Ascending aorta (tissue), 2 donors: ENCODE measurements at regions not wholly inside any gene's neighbourhood (a gene's known extent, or its start where the extent isn't known, plus 50 kb on each side); places are given as distances from the start of the nearest gene placed in this dataset.

Source experiments
- DNase-seq, 2 donors: peaks; one replicate each; pipeline ENCODE4 v3.0.0-alpha.2; 2019; ENCODE audit warnings: low spot score in 2 of 2
- H3K27ac ChIP-seq, 2 donors: fragments of 200-600 bp; sonication (generic); one replicate each; pipeline ENCODE4 v1.5.1; 2016 to 2017; ENCODE audit warnings: mild to moderate bottlenecking in 1 of 2
- H3K27me3 ChIP-seq: fragments of 200-600 bp; sonication (generic); one replicate; pipeline ENCODE4 v1.5.1; 2017
- H3K36me3 ChIP-seq, 2 donors: fragments of 200-600 bp; sonication (generic); one replicate each; pipeline ENCODE4 v1.5.1; 2016
- H3K4me1 ChIP-seq, 2 donors: fragments of 200-600 bp; sonication (generic); one replicate each; pipeline ENCODE4 v1.5.1; 2016 to 2017; ENCODE audit warnings: mild to moderate bottlenecking in 1 of 2
- H3K4me3 ChIP-seq, 2 donors: fragments of 200-600 bp; sonication (generic); one replicate each; pipeline ENCODE4 v1.5.1; 2016 to 2017; ENCODE audit warnings: mild to moderate bottlenecking in 1 of 2
- H3K9me3 ChIP-seq, 2 donors: fragments of 200-600 bp; sonication (generic); one replicate each; pipeline ENCODE4 v1.5.1; 2016
- CTCF ChIP-seq, 3 experiments: fragments of 200-600 bp in 2 of 3; fragments of 450-650 bp in 1 of 3; sonication (generic) in 2 of 3; IDR thresholded peaks; one replicate each; pipeline ENCODE4 v1.5.1; 2016 to 2019; ENCODE audit warnings: antibody characterized with exemption in 3 of 3, mild to moderate bottlenecking in 1 of 3, moderate library complexity in 1 of 3
- intact Hi-C: fragments of 100-400 bp; cut with DNase I; formaldehyde crosslinking; loops from one replicate; pipeline ENCODE4 v1.15.1; 2023

GRCh38 chr15:70447521-70447920, 315.8 kb downstream of the UACA start:
- no peak for DNase-seq
- no peak overlapping the region for H3K4me3 ChIP-seq
- no peaks in the 10 kb centered on the region for H3K9me3 ChIP-seq
- H3K4me1 ChIP-seq, result no peaks in the 10 kb centered on the region
- intact Hi-C loops, result no loop called here
- H3K27me3 ChIP-seq, result no peaks in the 10 kb centered on the region
- no peak overlapping the region for H3K27ac ChIP-seq
- no peaks in the 10 kb centered on the region for H3K36me3 ChIP-seq
- TF ChIP-seq CTCF (IDR thresholded peaks at IDR 0.05), result no peak

- no peaks in the 10 kb centered on the region for H3K27me3 ChIP-seq
- no peak for TF ChIP-seq CTCF (IDR thresholded peaks at IDR 0.05)
- H3K36me3 ChIP-seq, result no peaks in the 10 kb centered on the region
- H3K9me3 ChIP-seq, result no peaks in the 10 kb centered on the region
- H3K4me3 ChIP-seq, result no peak overlapping the region
- no peaks in the 10 kb centered on the region for H3K4me1 ChIP-seq
- no peak for DNase-seq
- H3K27ac ChIP-seq, result no peak overlapping the region
- intact Hi-C loops, result no loop called here
Measured at GRCh38 chr15:70447081-70447480, 316.3 kb downstream of the UACA start.

GRCh38 chr15:70443486-70444273, 319.7 kb downstream of the UACA start:
- Histone ChIP-seq H3K36me3 (no peaks in the 10 kb centered on the region), H3K4me3 (no peak overlapping the region), H3K9me3 (no peaks in the 10 kb centered on the region), H3K27me3 (no peaks in the 10 kb centered on the region), H3K4me1 (no peaks in the 10 kb centered on the region), H3K27ac (no peak overlapping the region)
- intact Hi-C loops, result no loop called here
- no peak for TF ChIP-seq CTCF (IDR thresholded peaks at IDR 0.05)
- DNase-seq, result no peak

GRCh38 chr15:70442616-70443321, 320.6 kb downstream of the UACA start:
- no peak for TF ChIP-seq CTCF (IDR thresholded peaks at IDR 0.05)
- Histone ChIP-seq H3K27ac (no peak overlapping the region), H3K4me3 (no peak overlapping the region), H3K9me3 (no peaks in the 10 kb centered on the region), H3K4me1 (no peaks in the 10 kb centered on the region), H3K27me3 (no peaks in the 10 kb centered on the region), H3K36me3 (no peaks in the 10 kb centered on the region)
- DNase-seq, result no peak
- intact Hi-C loops, result no loop called here

GRCh38 chr15:70442211-70442610, 321.1 kb downstream of the UACA start:
- Histone ChIP-seq H3K4me3 (no peak overlapping the region), H3K27me3 (no peaks in the 10 kb centered on the region), H3K36me3 (no peaks in the 10 kb centered on the region), H3K9me3 (no peaks in the 10 kb centered on the region), H3K27ac (no peak overlapping the region), H3K4me1 (no peaks in the 10 kb centered on the region)
- intact Hi-C loops, result no loop called here
- DNase-seq, result no peak
- no peak for TF ChIP-seq CTCF (IDR thresholded peaks at IDR 0.05)
